ENCODE measurements at regions not wholly inside any gene's neighbourhood (a gene's known extent, or its start where the extent isn't known, plus 50 kb on each side); places are given as distances from the start of the nearest gene placed in this dataset.

GRCh38 chr3:182183716-182184430, 472.1 kb downstream of the SOX2 start:
- Histone ChIP-seq H3K9ac (no peak overlapping the region), H2AFZ (no peak overlapping the region), H3F3A (ENCODE audit: insufficient read depth) (no peaks in the 10 kb centered on the region), H3K36me3 (ENCODE audit: low read depth) (no peaks in the 10 kb centered on the region), H4K20me1 (ENCODE audit: insufficient read depth) (no peaks in the 10 kb centered on the region), H3K4me1 (ENCODE audit: insufficient read depth) (no peaks in the 10 kb centered on the region), H3K9me2 (ENCODE audit: insufficient read depth) (no peaks in the 10 kb centered on the region), H3K4me2 (ENCODE audit: unreplicated experiment) (no peak overlapping the region), H3K79me2 (ENCODE audit: insufficient read depth) (no peaks in the 10 kb centered on the region), H3K27ac (no peak overlapping the region), H3K27me3 (replicated peaks; ENCODE audit: insufficient read depth) (no peaks in the 10 kb centered on the region), H3K4me3 (no peak overlapping the region), H3K9me3 (ENCODE audit: low read depth) (no peaks in the 10 kb centered on the region)
- in situ Hi-C loops (cut with MboI) = no loop called here
- no peak for DNase-seq
- WGBS, 2 experiments (ENCODE audit: low coverage in 1 of 2, low lambda C conversion rate in 2 of 2, missing lambda C conversion rate in 2 of 2) = 16 to 18% methylated on average over 6 of the region's 6 CpGs
- no peak for TF ChIP-seq EZH2phosphoT487 (IDR thresholded peaks at IDR 0.05; ENCODE audit: insufficient read depth, low read depth)
- TF ChIP-seq EZH2 (IDR thresholded peaks at IDR 0.05; ENCODE audit: insufficient read depth, poor library complexity, severe bottlenecking) = no peak

GRCh38 chr3:182185313-182185712, 473.6 kb downstream of the SOX2 start:
- no peaks in the 10 kb centered on the region for H3K4me1 ChIP-seq (ENCODE audit: insufficient read depth)
- H3K9me2 ChIP-seq (ENCODE audit: insufficient read depth) = no peaks in the 10 kb centered on the region
- H3K79me2 ChIP-seq (ENCODE audit: insufficient read depth) = no peaks in the 10 kb centered on the region
- H3K9me3 ChIP-seq (ENCODE audit: low read depth) = no peaks in the 10 kb centered on the region
- no peaks in the 10 kb centered on the region for H3K27me3 ChIP-seq (replicated peaks; ENCODE audit: insufficient read depth)
- no peak overlapping the region for H3K27ac ChIP-seq
- in situ Hi-C loops (cut with MboI) = no loop called here
- no peak overlapping the region for H3K4me3 ChIP-seq
- H3K4me2 ChIP-seq (ENCODE audit: unreplicated experiment) = no peak overlapping the region
- WGBS, 2 experiments (ENCODE audit: low coverage in 1 of 2, low lambda C conversion rate in 2 of 2, missing lambda C conversion rate in 2 of 2) = 0 to 19% methylated on average over 1 of the region's 1 CpG
- H4K20me1 ChIP-seq (ENCODE audit: insufficient read depth) = no peaks in the 10 kb centered on the region
- no peaks in the 10 kb centered on the region for H3F3A ChIP-seq (ENCODE audit: insufficient read depth)
- no peak overlapping the region for H3K9ac ChIP-seq
- no peaks in the 10 kb centered on the region for H3K36me3 ChIP-seq (ENCODE audit: low read depth)
- TF ChIP-seq EZH2phosphoT487 (IDR thresholded peaks at IDR 0.05; ENCODE audit: insufficient read depth, low read depth) = no peak
- TF ChIP-seq EZH2 (IDR thresholded peaks at IDR 0.05; ENCODE audit: insufficient read depth, poor library complexity, severe bottlenecking) = no peak
- no peak overlapping the region for H2AFZ ChIP-seq
- no peak for DNase-seq

- no peak for DNase-seq
- Histone ChIP-seq H2AFZ (no peak overlapping the region), H4K20me1 (ENCODE audit: insufficient read depth) (no peaks in the 10 kb centered on the region), H3K4me3 (no peak overlapping the region), H3F3A (ENCODE audit: insufficient read depth) (no peaks in the 10 kb centered on the region), H3K9me3 (ENCODE audit: low read depth) (no peaks in the 10 kb centered on the region), H3K9ac (no peak overlapping the region), H3K4me2 (ENCODE audit: unreplicated experiment) (no peak overlapping the region), H3K36me3 (ENCODE audit: low read depth) (no peaks in the 10 kb centered on the region), H3K27me3 (replicated peaks; ENCODE audit: insufficient read depth) (no peaks in the 10 kb centered on the region), H3K79me2 (ENCODE audit: insufficient read depth) (no peaks in the 10 kb centered on the region), H3K9me2 (ENCODE audit: insufficient read depth) (no peaks in the 10 kb centered on the region), H3K27ac (no peak overlapping the region), H3K4me1 (ENCODE audit: insufficient read depth) (no peaks in the 10 kb centered on the region)
- 27 to 37% methylated on average over 2 of the region's 2 CpGs for WGBS, 2 experiments (ENCODE audit: low coverage in 1 of 2, low lambda C conversion rate in 2 of 2, missing lambda C conversion rate in 2 of 2)
- TF ChIP-seq EZH2 (IDR thresholded peaks at IDR 0.05; ENCODE audit: insufficient read depth, poor library complexity, severe bottlenecking) = no peak
- no peak for TF ChIP-seq EZH2phosphoT487 (IDR thresholded peaks at IDR 0.05; ENCODE audit: insufficient read depth, low read depth)
- in situ Hi-C loops (cut with MboI) = no loop called here
Observed at GRCh38 chr3:182190056-182190455, 478.3 kb downstream of the SOX2 start.

DNA sequence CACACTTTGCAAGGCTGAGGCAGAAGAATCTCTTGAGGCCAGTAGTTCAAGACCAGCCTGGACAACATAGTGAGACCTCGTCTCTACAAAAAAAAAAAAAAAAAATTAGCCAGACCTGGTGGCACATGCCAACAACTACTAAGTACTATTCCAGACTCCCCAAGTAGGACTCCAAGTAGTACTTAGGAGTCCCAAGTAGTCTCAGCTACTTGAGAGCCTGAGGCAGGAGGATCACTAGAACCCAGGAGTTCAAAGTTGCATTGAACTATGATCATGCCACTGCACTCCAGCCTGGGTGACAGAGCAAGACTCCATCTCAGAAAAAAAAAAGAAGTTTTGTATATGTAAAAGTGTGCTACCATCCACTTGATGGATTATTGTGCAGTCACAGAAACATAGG, 486.6 kb downstream of the SOX2 start:
- WGBS, 2 experiments (ENCODE audit: low coverage in 1 of 2, low lambda C conversion rate in 2 of 2, missing lambda C conversion rate in 2 of 2) = 8 to 27% methylated on average over 1 of the region's 1 CpG
- Histone ChIP-seq H3K9ac (no peak overlapping the region), H2AFZ (no peak overlapping the region), H3K36me3 (ENCODE audit: low read depth) (no peaks in the 10 kb centered on the region), H4K20me1 (ENCODE audit: insufficient read depth) (no peaks in the 10 kb centered on the region), H3F3A (ENCODE audit: insufficient read depth) (no peaks in the 10 kb centered on the region), H3K79me2 (ENCODE audit: insufficient read depth) (no peaks in the 10 kb centered on the region), H3K4me3 (no peak overlapping the region), H3K27ac (no peak overlapping the region), H3K4me2 (ENCODE audit: unreplicated experiment) (no peak overlapping the region), H3K9me2 (ENCODE audit: insufficient read depth) (no peaks in the 10 kb centered on the region), H3K9me3 (ENCODE audit: low read depth) (no peaks in the 10 kb centered on the region), H3K27me3 (replicated peaks; ENCODE audit: insufficient read depth) (no peaks in the 10 kb centered on the region), H3K4me1 (ENCODE audit: insufficient read depth) (no peaks in the 10 kb centered on the region)
- in situ Hi-C loops (cut with MboI) = no loop called here
- no peak for DNase-seq
- TF ChIP-seq EZH2 (IDR thresholded peaks at IDR 0.05; ENCODE audit: insufficient read depth, poor library complexity, severe bottlenecking) = no peak

All from GM23248 (cell line).